GM12891 (cell line): ENCODE measurements at regions not wholly inside any gene's neighbourhood (a gene's known extent, or its start where the extent isn't known, plus 50 kb on each side); places are given as distances from the start of the nearest gene placed in this dataset.

Source experiments
- PAX5 ChIP-seq: IDR thresholded peaks from 2 replicates; pipeline ENCODE4 v1.6.1; 2011; ENCODE audit warnings: low read length, moderate library complexity, mild to moderate bottlenecking; ENCODE audit not compliant: insufficient read depth, severe bottlenecking
- POLR2A ChIP-seq: IDR thresholded peaks from 2 replicates; pipeline ENCODE4 v1.6.1; 2011; ENCODE audit warnings: low read depth, low read length, control low read depth
- POLR2AphosphoS5 ChIP-seq: IDR thresholded peaks from 2 replicates; pipeline ENCODE4 v1.6.1; 2011; ENCODE audit warnings: low read depth, low read length, control low read depth

GRCh38 chr3:181613191-181613590, 98.5 kb upstream of the SOX2 start:
- TF ChIP-seq POLR2A (no peak), POLR2AphosphoS5 (no peak), PAX5 (no peak)
